ENCODE measurements at regions not wholly inside any gene's neighbourhood (a gene's known extent, or its start where the extent isn't known, plus 50 kb on each side); places are given as distances from the start of the nearest gene placed in this dataset.
"Not testable (repeated sequence)": the region's sequence is repeated elsewhere in the genome, so short reads cannot be mapped to it uniquely, and the experiment has no call there.

- no peak for DNase-seq
Observed at GRCh38 chr5:108579236-108579635, 168.5 kb upstream of the FER start.

DNA sequence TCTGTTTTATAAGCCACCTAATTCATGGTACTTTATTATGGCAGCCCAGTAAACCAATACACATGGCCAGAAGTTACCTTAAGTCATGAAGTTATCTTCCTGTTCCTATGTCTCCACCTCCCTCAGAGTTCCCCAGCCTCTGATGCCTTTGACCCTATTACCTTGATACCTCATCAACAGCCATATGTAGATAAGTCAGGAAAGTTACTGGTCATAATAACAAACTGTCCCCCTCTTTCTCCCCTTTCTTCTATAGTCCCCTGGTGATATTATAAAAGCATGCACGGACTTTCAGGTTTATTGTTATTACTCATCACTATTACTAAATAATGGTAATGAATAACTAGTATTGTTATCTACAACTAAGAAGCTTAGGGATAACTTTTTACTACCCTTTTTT lies 168.9 kb upstream of the FER start:
- no peak for DNase-seq

DNA sequence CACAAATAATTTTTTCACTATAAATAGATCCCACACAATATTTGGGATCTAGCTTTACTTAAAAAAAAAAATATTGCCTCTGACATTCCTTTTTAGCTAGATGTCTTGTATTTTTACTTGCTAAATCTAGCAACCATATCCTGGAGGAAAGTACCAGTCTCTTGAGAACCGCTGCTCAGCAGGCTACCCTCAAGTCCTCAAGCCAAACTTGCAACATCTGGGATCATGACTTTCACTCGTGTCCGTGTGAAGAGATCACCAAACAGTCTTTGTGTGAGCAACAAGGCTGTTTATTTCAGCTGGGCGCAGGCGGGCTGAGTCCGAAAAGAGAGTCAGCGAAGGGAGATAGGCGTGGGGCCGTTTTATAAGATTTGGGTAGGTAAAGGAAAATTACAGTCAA lies 180.3 kb upstream of the FER start:
- DNase-seq, result no peak

- DNase-seq, result no peak
Observed at GRCh38 chr5:108564441-108564840, 182.5 kb upstream of the FBXL17 start.

- no peak for DNase-seq
Observed at GRCh38 chr5:108562205-108562454, 180.2 kb upstream of the FBXL17 start.

- DNase-seq, result no peak
Observed at GRCh38 chr5:108561416-108562204, 179.7 kb upstream of the FBXL17 start.

DNA sequence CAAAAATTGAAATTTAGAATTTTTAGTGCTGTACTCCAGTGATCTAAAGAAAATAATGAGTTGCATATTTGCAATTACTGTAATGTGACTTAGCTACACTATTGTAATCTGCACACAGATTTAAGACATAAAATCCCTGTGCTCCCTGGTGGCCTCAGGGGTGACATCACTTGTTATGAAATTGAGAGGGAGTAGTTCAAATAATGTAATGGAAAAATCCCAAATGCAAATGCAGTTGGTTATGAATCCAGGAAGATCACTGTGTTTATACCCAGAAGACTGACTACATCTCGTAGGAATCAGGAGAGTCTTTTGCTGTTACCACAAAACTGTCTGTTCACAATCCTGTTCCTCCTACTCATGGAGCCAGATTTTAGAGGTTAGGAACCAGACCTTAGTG lies 178.7 kb upstream of the FBXL17 start:
- DNase-seq, result no peak

DNA sequence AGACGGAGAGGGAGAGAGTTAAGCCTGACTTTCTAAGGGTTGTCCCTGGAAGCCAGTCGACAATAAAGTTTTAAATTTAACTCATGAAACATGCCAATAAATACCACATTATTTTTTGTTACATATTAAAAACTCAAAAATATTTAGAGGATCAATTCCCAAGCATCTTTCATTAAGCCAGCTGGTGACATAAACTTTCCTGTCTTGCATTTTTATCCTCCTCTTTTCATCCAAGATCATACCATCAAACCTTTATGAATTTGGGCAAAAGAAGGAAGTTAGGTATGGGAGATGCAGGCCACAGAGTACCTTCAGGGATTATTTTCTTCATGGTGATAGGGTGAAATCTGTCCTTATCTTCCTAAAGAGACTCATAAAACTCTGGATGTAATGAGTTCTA lies 178.3 kb upstream of the FBXL17 start:
- DNase-seq, result no peak

- not testable (repeated sequence) for DNase-seq
Observed at GRCh38 chr5:108558840-108559239, 176.9 kb upstream of the FBXL17 start.

DNA sequence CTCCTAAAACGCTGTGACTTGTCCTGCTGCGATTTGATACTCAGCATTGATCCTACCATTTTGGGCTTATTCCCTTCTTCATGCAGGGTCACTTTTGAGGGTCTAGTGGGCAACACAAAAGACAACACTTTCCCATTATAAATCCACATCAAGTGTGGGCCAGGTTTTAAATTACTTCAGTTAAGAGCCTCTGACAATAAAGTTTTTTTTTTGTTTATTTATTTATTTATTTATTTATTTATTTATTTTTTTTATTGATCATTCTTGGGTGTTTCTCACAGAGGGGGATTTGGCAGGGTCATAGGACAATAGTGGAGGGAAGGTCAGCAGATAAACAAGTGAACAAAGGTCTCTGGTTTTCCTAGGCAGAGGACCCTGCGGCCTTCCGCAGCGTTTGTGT lies 176.2 kb upstream of the FBXL17 start:
- DNase-seq, result not testable (repeated sequence)

DNA sequence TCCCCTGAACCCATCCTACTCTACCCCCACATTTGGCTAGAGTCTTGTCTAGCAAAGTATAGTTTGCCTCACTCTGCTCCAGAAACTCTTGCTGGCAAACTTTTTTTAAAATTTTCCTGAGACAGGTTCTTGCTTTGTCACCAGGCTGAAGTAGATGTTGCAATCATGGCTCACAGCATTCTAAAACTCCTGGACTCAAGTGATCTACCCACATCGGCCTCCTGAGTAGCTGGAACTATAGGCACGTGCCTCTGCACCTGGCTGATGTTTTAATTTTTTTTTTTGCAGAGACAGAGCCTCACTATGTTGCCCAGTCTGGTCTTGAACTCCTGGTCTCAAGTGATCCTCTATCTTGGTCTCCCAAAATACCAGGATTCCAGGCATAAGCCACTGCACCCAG lies 175.8 kb upstream of the FBXL17 start:
- no peak for DNase-seq

- no peak for DNase-seq
Observed at GRCh38 chr5:108556441-108557145, 174.7 kb upstream of the FBXL17 start.

- no peak for DNase-seq
Observed at GRCh38 chr5:108548684-108549596, 167.0 kb upstream of the FBXL17 start.

DNA sequence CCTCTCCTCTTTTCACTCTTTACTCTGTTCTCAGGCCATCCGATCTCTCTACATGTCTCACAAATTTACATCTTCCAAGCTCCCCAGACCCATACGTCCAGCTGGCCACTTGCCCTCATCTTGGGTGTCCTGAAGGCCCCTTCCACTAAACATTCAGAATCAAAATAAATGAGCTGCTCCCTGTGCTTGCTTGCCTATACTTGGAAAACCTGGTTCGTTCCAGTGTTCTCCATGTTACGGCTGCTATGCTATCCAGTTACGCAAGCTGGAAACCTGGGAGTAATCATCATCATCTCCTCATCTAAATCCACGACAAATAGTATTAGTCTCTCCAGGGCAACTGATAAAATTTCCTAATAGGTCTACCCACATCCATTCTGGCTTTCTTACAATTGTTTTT lies 165.0 kb upstream of the FBXL17 start:
- DNase-seq, result no peak

GRCh38 chr5:108545301-108545700 lies 163.4 kb upstream of the FBXL17 start:
- no peak for DNase-seq

GRCh38 chr5:108543486-108543885 lies 161.6 kb upstream of the FBXL17 start:
- no peak for DNase-seq

DNA sequence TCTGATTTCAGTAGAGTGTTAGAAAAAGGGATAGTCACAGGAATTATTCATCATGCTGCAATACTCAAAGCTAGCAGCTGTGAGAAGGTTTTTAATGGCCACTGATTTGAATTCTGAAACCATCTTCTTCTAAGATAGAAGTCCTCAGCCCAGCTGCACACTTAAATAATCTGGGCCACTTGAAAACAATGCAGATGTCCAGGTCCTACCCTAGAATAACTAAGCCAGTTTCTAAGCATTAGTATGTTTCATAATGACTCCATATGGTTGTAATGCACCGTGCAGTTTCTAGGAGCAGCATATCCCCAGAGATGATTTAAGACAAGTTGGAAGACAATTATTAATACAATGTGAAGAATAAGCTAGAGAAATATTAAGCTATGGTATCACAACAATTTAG lies 159.9 kb upstream of the FBXL17 start:
- no peak for DNase-seq

DNA sequence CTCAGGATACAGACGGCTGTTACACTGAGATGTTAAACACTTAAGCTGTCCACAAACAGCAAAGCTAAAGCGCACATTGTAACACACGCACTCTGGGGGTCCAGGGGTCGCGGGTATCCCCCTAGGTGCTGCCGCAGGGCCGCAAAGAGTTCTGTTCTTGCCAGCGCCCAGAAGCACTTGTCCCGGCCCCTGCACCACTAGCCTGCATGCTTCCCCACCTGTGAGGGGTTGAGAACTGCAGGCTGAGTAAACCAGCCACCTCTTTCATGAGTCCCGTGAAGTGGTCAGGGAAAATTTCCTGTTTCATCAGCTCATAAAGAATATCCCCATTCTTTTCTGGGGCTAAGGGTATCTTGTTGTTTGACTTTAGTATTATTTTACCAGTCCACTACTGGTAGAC lies 154.4 kb upstream of the FBXL17 start:
- DNase-seq, result no peak

DNA sequence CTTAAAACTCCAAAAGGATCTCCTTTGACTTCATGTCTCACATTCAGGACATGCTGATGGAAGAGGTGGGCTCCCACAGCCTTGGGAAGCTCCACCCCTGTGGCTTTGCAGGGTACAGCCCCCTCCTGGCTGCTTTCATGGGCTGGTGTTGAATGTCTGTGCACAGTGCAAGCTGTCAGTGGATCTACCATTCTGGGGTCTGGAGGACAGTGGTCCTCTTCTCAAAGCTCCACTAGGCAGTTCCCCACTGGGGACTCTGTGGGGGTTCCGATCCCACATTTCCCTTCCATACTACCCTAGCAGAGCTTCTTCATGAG lies 150.2 kb upstream of the FBXL17 start:
- not testable (repeated sequence) for DNase-seq

GRCh38 chr5:108531367-108532128 lies 149.7 kb upstream of the FBXL17 start:
- DNase-seq, result no peak

- no peak for DNase-seq
Observed at GRCh38 chr5:108530706-108531105, 148.8 kb upstream of the FBXL17 start.

GRCh38 chr5:108529381-108529780 lies 147.5 kb upstream of the FBXL17 start:
- DNase-seq, result no peak

GRCh38 chr5:108528655-108529054 lies 146.8 kb upstream of the FBXL17 start:
- no peak for DNase-seq
